ENCODE measurements at regions not wholly inside any gene's neighbourhood (a gene's known extent, or its start where the extent isn't known, plus 50 kb on each side); places are given as distances from the start of the nearest gene placed in this dataset.

- H3K27ac ChIP-seq (ENCODE audit: low read depth, low read length) = no peak overlapping the region
Observed at GRCh38 chr5:169442403-169442874, 141.1 kb upstream of the SPDL1 start.

More at GRCh38 chr5:169442403-169442874, 141.1 kb upstream of the SPDL1 start:
- H3K9me2 ChIP-seq (ENCODE audit: insufficient read depth) = no peaks in the 10 kb centered on the region
- H3K79me2 ChIP-seq (ENCODE audit: insufficient read depth, low read length) = no peaks in the 10 kb centered on the region
- H3K9me3 ChIP-seq (ENCODE audit: control insufficient read depth in 1 of 2, insufficient read depth in 1 of 2, low read depth in 1 of 2, low read length in 2 of 2) = no peaks in the 10 kb centered on the region
- ChIA-PET POLR2A (no interaction called here), RAD21 (ENCODE audit: low non-redundant PET in 1 of 2, low total read pairs in 2 of 2, uncharacterized antibody in 2 of 2, unreplicated experiment in 2 of 2) (no interaction called here), CTCF (no interaction called here)
- no peaks in the 10 kb centered on the region for H3K4me1 ChIP-seq (ENCODE audit: control insufficient read depth in 1 of 2, insufficient read depth in 2 of 2, low read length in 2 of 2)
- no peak overlapping the region for H3K4me3 ChIP-seq (replicated peaks in 1 of 2; ENCODE audit: low read depth in 1 of 2, low read length in 2 of 2)
- H2AFZ ChIP-seq (ENCODE audit: low read depth, low read length, poor library complexity, severe bottlenecking) = no peak overlapping the region
- intact Hi-C loops (cut with micrococcal nuclease) = no loop called here
- H4K20me1 ChIP-seq (ENCODE audit: insufficient read depth) = no peaks in the 10 kb centered on the region
- TF ChIP-seq FOSL1 (IDR thresholded peaks at IDR 0.05; ENCODE audit: low read depth) = no peak
- no peak for TF ChIP-seq ATF3 (IDR thresholded peaks at IDR 0.05)
- TF ChIP-seq CEBPB (IDR thresholded peaks at IDR 0.05; ENCODE audit: low read depth) = no peak
- TF ChIP-seq ZBTB33 (IDR thresholded peaks at IDR 0.05; ENCODE audit: extremely low read depth, insufficient replicate concordance, low read length) = no peak
- TF ChIP-seq, protein P1, sequence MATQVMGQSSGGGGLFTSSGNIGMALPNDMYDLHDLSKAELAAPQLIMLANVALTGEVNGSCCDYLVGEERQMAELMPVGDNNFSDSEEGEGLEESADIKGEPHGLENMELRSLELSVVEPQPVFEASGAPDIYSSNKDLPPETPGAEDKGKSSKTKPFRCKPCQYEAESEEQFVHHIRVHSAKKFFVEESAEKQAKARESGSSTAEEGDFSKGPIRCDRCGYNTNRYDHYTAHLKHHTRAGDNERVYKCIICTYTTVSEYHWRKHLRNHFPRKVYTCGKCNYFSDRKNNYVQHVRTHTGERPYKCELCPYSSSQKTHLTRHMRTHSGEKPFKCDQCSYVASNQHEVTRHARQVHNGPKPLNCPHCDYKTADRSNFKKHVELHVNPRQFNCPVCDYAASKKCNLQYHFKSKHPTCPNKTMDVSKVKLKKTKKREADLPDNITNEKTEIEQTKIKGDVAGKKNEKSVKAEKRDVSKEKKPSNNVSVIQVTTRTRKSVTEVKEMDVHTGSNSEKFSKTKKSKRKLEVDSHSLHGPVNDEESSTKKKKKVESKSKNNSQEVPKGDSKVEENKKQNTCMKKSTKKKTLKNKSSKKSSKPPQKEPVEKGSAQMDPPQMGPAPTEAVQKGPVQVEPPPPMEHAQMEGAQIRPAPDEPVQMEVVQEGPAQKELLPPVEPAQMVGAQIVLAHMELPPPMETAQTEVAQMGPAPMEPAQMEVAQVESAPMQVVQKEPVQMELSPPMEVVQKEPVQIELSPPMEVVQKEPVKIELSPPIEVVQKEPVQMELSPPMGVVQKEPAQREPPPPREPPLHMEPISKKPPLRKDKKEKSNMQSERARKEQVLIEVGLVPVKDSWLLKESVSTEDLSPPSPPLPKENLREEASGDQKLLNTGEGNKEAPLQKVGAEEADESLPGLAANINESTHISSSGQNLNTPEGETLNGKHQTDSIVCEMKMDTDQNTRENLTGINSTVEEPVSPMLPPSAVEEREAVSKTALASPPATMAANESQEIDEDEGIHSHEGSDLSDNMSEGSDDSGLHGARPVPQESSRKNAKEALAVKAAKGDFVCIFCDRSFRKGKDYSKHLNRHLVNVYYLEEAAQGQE (IDR thresholded peaks at IDR 0.05; ENCODE audit: low read depth) = no peak
- no peak for TF ChIP-seq EGR1 (IDR thresholded peaks at IDR 0.05; ENCODE audit: low read depth)
- no peak for TF ChIP-seq CBX3 (IDR thresholded peaks at IDR 0.05; ENCODE audit: low read depth)
- no peak for TF ChIP-seq EZH2 (IDR thresholded peaks at IDR 0.05)
- TF ChIP-seq RAD21 (IDR thresholded peaks at IDR 0.05; ENCODE audit: low read depth) = no peak
- TF ChIP-seq TCF7L2 (IDR thresholded peaks at IDR 0.05; ENCODE audit: borderline replicate concordance, extremely low read depth, insufficient read depth, insufficient read length) = no peak
- TF ChIP-seq ZFX (IDR thresholded peaks at IDR 0.05) = no peak
- TF ChIP-seq YY1 (IDR thresholded peaks at IDR 0.05; ENCODE audit: extremely low read depth, insufficient replicate concordance, low read depth, low read length) = no peak
- no peak for TF ChIP-seq ZNF274 (IDR thresholded peaks at IDR 0.05; ENCODE audit: low read depth, low read length)
- TF ChIP-seq MAX (IDR thresholded peaks at IDR 0.05) = no peak
- TF ChIP-seq, protein P2, sequence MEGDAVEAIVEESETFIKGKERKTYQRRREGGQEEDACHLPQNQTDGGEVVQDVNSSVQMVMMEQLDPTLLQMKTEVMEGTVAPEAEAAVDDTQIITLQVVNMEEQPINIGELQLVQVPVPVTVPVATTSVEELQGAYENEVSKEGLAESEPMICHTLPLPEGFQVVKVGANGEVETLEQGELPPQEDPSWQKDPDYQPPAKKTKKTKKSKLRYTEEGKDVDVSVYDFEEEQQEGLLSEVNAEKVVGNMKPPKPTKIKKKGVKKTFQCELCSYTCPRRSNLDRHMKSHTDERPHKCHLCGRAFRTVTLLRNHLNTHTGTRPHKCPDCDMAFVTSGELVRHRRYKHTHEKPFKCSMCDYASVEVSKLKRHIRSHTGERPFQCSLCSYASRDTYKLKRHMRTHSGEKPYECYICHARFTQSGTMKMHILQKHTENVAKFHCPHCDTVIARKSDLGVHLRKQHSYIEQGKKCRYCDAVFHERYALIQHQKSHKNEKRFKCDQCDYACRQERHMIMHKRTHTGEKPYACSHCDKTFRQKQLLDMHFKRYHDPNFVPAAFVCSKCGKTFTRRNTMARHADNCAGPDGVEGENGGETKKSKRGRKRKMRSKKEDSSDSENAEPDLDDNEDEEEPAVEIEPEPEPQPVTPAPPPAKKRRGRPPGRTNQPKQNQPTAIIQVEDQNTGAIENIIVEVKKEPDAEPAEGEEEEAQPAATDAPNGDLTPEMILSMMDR (IDR thresholded peaks at IDR 0.05 in 2 of 3, conservative IDR thresholded peaks at IDR 0.05 in 1 of 3; ENCODE audit: borderline replicate concordance in 1 of 3, insufficient read depth in 1 of 3, low read depth in 2 of 3, low read length in 2 of 3) = no peak
- TF ChIP-seq SP1 (IDR thresholded peaks at IDR 0.05; ENCODE audit: low read depth) = no peak
- peaks cover 18% of the 10 kb centered on the region for H3K27me3 ChIP-seq (ENCODE audit: insufficient read depth, low read length)
- no peak for ATAC-seq
- DNase-seq (ENCODE audit: low read depth, low spot score) = no peak
- no peak overlapping the region for H3K4me2 ChIP-seq (ENCODE audit: low read length)
- H3K36me3 ChIP-seq (ENCODE audit: control insufficient read depth in 1 of 2, insufficient read depth in 2 of 2, low read length in 2 of 2) = no peaks in the 10 kb centered on the region
- BruUV-seq (replicated peaks) = no TSS peak
- H3K9ac ChIP-seq (ENCODE audit: low read length) = no peak overlapping the region

Measured in HCT116 (cell line).